ENCODE measurements at regions not wholly inside any gene's neighbourhood (a gene's known extent, or its start where the extent isn't known, plus 50 kb on each side); places are given as distances from the start of the nearest gene placed in this dataset.

DNA sequence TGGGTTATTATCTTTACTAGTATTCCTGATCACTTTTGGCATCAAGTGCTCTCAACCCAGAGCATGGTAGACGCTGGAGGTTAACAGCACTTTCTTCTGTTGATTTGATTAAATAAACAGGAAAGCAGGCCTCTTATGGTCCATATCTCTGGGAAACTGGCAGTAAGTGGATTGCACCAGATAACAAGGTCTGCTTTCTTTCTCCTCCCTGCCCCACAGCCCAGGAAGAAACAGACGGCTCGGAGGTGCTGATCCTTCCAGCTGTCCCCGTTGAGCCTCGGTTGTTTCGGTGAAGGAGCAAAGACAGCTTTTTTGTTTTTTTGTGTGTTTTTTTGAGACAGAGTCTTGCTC is 100.8 kb upstream of the KCTD1 start:
- peaks cover 0 to 14% (median 0%) of the 10 kb centered on the region in 9 donors for H3K27me3 ChIP-seq
- ATAC-seq (no peak), DNase-seq (no peak)
- no peak overlapping the region for H3K27ac ChIP-seq
- TF ChIP-seq, protein P1, sequence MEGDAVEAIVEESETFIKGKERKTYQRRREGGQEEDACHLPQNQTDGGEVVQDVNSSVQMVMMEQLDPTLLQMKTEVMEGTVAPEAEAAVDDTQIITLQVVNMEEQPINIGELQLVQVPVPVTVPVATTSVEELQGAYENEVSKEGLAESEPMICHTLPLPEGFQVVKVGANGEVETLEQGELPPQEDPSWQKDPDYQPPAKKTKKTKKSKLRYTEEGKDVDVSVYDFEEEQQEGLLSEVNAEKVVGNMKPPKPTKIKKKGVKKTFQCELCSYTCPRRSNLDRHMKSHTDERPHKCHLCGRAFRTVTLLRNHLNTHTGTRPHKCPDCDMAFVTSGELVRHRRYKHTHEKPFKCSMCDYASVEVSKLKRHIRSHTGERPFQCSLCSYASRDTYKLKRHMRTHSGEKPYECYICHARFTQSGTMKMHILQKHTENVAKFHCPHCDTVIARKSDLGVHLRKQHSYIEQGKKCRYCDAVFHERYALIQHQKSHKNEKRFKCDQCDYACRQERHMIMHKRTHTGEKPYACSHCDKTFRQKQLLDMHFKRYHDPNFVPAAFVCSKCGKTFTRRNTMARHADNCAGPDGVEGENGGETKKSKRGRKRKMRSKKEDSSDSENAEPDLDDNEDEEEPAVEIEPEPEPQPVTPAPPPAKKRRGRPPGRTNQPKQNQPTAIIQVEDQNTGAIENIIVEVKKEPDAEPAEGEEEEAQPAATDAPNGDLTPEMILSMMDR (IDR thresholded peaks at IDR 0.05): no peak
- TF ChIP-seq POLR2A (IDR thresholded peaks at IDR 0.05): no peak
- H3K4me1 ChIP-seq: peaks cover 0 to 7% (median 0%) of the 10 kb centered on the region in 12 donors
- intact Hi-C loops (cut with DNase I): loop anchor here in 8 of 10 donors (2.0 to 10.0 kb wide), 7 partner anchors 182 to 356 kb away; no protein-coding TSS in a partner anchor
- H3K9me3 ChIP-seq: no peaks in the 10 kb centered on the region
- no peaks in the 10 kb centered on the region for H3K36me3 ChIP-seq
- 64 to 76% (median 68%) methylated on average over 6 of the region's 6 CpGs for WGBS, 4 donors
- no peak overlapping the region for H3K4me3 ChIP-seq

- H3K4me1 ChIP-seq: peaks cover 0 to 7% (median 0%) of the 10 kb centered on the region in 12 donors
- no peak for DNase-seq
- WGBS, 4 donors: 91 to 92% (median 92%) methylated on average over 6 of the region's 6 CpGs
- TF ChIP-seq POLR2A (IDR thresholded peaks at IDR 0.05): no peak
- TF ChIP-seq, protein P1 (IDR thresholded peaks at IDR 0.05): no peak
- H3K27me3 ChIP-seq: peaks cover 0 to 14% (median 0%) of the 10 kb centered on the region in 9 donors
- H3K9me3 ChIP-seq: no peaks in the 10 kb centered on the region
- intact Hi-C loops (cut with DNase I): loop anchor here in 8 of 10 donors (2.0 to 10.0 kb wide), 7 partner anchors 181 to 356 kb away; no protein-coding TSS in a partner anchor
- no peak for ATAC-seq
- no peaks in the 10 kb centered on the region for H3K36me3 ChIP-seq
- no peak overlapping the region for H3K4me3 ChIP-seq
- no peak overlapping the region for H3K27ac ChIP-seq
These were observed 100.3 kb upstream of the KCTD1 start for GRCh38 chr18:26648509-26649192.

DNA sequence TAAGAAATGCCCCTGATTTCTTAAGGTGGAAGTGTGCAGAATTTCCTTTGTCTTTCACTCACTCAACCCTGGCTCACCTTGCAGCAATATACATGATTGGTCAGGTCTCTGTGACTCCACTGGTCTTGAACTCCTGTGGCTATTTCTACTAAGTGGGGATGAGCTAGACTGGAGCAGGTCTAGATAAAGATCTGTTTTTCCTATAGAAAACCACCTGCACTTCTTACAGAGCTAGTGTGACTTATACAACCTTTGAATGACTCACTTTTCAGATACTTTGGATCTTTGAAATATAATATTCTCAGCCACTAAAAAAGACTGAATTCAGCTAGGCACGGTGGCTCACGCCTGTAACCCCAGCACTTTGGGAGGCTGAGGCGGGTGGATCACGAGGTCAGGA is 98.5 kb upstream of the KCTD1 start:
- intact Hi-C loops (cut with DNase I): loop anchor here in 6 of 10 donors (5.0 to 10.0 kb wide), 5 partner anchors 180 to 358 kb away; no protein-coding TSS in a partner anchor
- ATAC-seq: no peak
- WGBS, 4 donors: 87 to 97% (median 91%) methylated on average over 4 of the region's 4 CpGs

More for the DNA sequence above, 98.5 kb upstream of the KCTD1 start:
- H3K9me3 ChIP-seq: no peaks in the 10 kb centered on the region
- no peak for DNase-seq
- no peak overlapping the region for H3K27ac ChIP-seq
- no peak overlapping the region for H3K4me3 ChIP-seq
- no peak for TF ChIP-seq POLR2A (IDR thresholded peaks at IDR 0.05)
- TF ChIP-seq, protein P1 (IDR thresholded peaks at IDR 0.05): no peak
- H3K27me3 ChIP-seq: peaks cover 0 to 10% (median 0%) of the 10 kb centered on the region in 9 donors
- H3K4me1 ChIP-seq: peaks cover 0 to 12% (median 0%) of the 10 kb centered on the region in 12 donors
- H3K36me3 ChIP-seq: no peaks in the 10 kb centered on the region

Data from heart left ventricle (tissue), 16 donors.